Muscle layer of colon (tissue), 2 donors: ENCODE measurements at regions not wholly inside any gene's neighbourhood (a gene's known extent, or its start where the extent isn't known, plus 50 kb on each side); places are given as distances from the start of the nearest gene placed in this dataset.
"Not testable (repeated sequence)": the region's sequence is repeated elsewhere in the genome, so short reads cannot be mapped to it uniquely, and the experiment has no call there.

Experiments used
- H3K27ac ChIP-seq: one replicate; pipeline ENCODE4 v1.7.0; 2013; ENCODE audit warnings: low read depth, mild to moderate bottlenecking, low read length, moderate library complexity
- H3K27me3 ChIP-seq, 2 donors: one replicate each; pipeline ENCODE4 v1.7.0; 2013; ENCODE audit warnings: low read length in 2 of 2, mild to moderate bottlenecking in 2 of 2; ENCODE audit not compliant: insufficient read depth in 2 of 2, control insufficient read depth in 1 of 2
- H3K36me3 ChIP-seq: one replicate; pipeline ENCODE4 v1.7.0; 2013; ENCODE audit warnings: mild to moderate bottlenecking, low read length; ENCODE audit not compliant: insufficient read depth
- H3K4me1 ChIP-seq: one replicate; pipeline ENCODE4 v1.7.0; 2013; ENCODE audit warnings: mild to moderate bottlenecking, low read length; ENCODE audit not compliant: insufficient read depth
- H3K4me3 ChIP-seq, 2 donors: one replicate each; pipeline ENCODE4 v1.7.0; 2013; ENCODE audit warnings: low read length in 2 of 2, low read depth in 1 of 2, mild to moderate bottlenecking in 1 of 2, moderate library complexity in 1 of 2
- H3K9ac ChIP-seq: one replicate; pipeline ENCODE4 v1.7.0; 2013; ENCODE audit warnings: low read length
- H3K9me3 ChIP-seq: one replicate; pipeline ENCODE4 v1.7.0; 2013; ENCODE audit warnings: mild to moderate bottlenecking, low read length
- donor health status: abdominal sarcoma.
- donor health status: Adenocarcinoma of cecum.

- H3K4me3 ChIP-seq: no peak overlapping the region
- no peaks in the 10 kb centered on the region for H3K9me3 ChIP-seq
- no peak overlapping the region for H3K9ac ChIP-seq
- H3K36me3 ChIP-seq: no peaks in the 10 kb centered on the region
- no peaks in the 10 kb centered on the region for H3K4me1 ChIP-seq
- H3K27ac ChIP-seq: no peak overlapping the region
- no peaks in the 10 kb centered on the region for H3K27me3 ChIP-seq
Measured at GRCh38 chr2:166727095-166727494, 161.2 kb upstream of the XIRP2 start.

GRCh38 chr2:166725927-166726924 lies 162.1 kb upstream of the XIRP2 start:
- no peaks in the 10 kb centered on the region for H3K36me3 ChIP-seq
- H3K9ac ChIP-seq: no peak overlapping the region
- no peaks in the 10 kb centered on the region for H3K27me3 ChIP-seq
- H3K4me1 ChIP-seq: no peaks in the 10 kb centered on the region
- no peak overlapping the region for H3K27ac ChIP-seq
- H3K4me3 ChIP-seq: no peak overlapping the region
- no peaks in the 10 kb centered on the region for H3K9me3 ChIP-seq

GRCh38 chr2:166716968-166717367 lies 171.3 kb upstream of the XIRP2 start:
- H3K4me3 ChIP-seq: no peak overlapping the region
- H3K9ac ChIP-seq: no peak overlapping the region
- H3K4me1 ChIP-seq: no peaks in the 10 kb centered on the region
- no peak overlapping the region for H3K27ac ChIP-seq
- H3K27me3 ChIP-seq: no peaks in the 10 kb centered on the region
- no peaks in the 10 kb centered on the region for H3K36me3 ChIP-seq
- H3K9me3 ChIP-seq: no peaks in the 10 kb centered on the region

GRCh38 chr2:166700079-166700478 lies 188.2 kb upstream of the XIRP2 start:
- no peaks in the 10 kb centered on the region for H3K36me3 ChIP-seq
- H3K27ac ChIP-seq: no peak overlapping the region
- H3K9ac ChIP-seq: no peak overlapping the region
- H3K4me1 ChIP-seq: no peaks in the 10 kb centered on the region
- H3K9me3 ChIP-seq: no peaks in the 10 kb centered on the region
- no peak overlapping the region for H3K4me3 ChIP-seq
- no peaks in the 10 kb centered on the region for H3K27me3 ChIP-seq

GRCh38 chr2:166695154-166695553 lies 193.1 kb upstream of the XIRP2 start:
- no peaks in the 10 kb centered on the region for H3K36me3 ChIP-seq
- H3K9ac ChIP-seq: no peak overlapping the region
- H3K4me3 ChIP-seq: no peak overlapping the region
- H3K9me3 ChIP-seq: no peaks in the 10 kb centered on the region
- no peaks in the 10 kb centered on the region for H3K27me3 ChIP-seq
- no peak overlapping the region for H3K27ac ChIP-seq
- H3K4me1 ChIP-seq: no peaks in the 10 kb centered on the region

- not testable (repeated sequence) for H3K4me1 ChIP-seq, H3K9ac ChIP-seq, H3K27me3 ChIP-seq, H3K9me3 ChIP-seq, H3K27ac ChIP-seq, H3K4me3 ChIP-seq, H3K36me3 ChIP-seq
Measured at GRCh38 chr2:166686057-166686456, 192.0 kb upstream of the SCN7A start.

GRCh38 chr2:166677996-166678395 lies 183.9 kb upstream of the SCN7A start:
- H3K36me3 ChIP-seq: no peaks in the 10 kb centered on the region
- no peak overlapping the region for H3K27ac ChIP-seq
- no peaks in the 10 kb centered on the region for H3K9me3 ChIP-seq
- no peak overlapping the region for H3K9ac ChIP-seq
- no peaks in the 10 kb centered on the region for H3K4me1 ChIP-seq
- no peak overlapping the region for H3K4me3 ChIP-seq
- no peaks in the 10 kb centered on the region for H3K27me3 ChIP-seq

- no peak overlapping the region for H3K4me3 ChIP-seq
- no peak overlapping the region for H3K9ac ChIP-seq
- H3K27me3 ChIP-seq: no peaks in the 10 kb centered on the region
- no peaks in the 10 kb centered on the region for H3K4me1 ChIP-seq
- H3K27ac ChIP-seq: no peak overlapping the region
- no peaks in the 10 kb centered on the region for H3K36me3 ChIP-seq
- H3K9me3 ChIP-seq: no peaks in the 10 kb centered on the region
Measured at GRCh38 chr2:166676716-166677115, 182.7 kb upstream of the SCN7A start.

GRCh38 chr2:166675553-166675952 lies 181.5 kb upstream of the SCN7A start:
- H3K27me3 ChIP-seq: no peaks in the 10 kb centered on the region
- no peak overlapping the region for H3K27ac ChIP-seq
- H3K9ac ChIP-seq: no peak overlapping the region
- no peaks in the 10 kb centered on the region for H3K4me1 ChIP-seq
- H3K36me3 ChIP-seq: no peaks in the 10 kb centered on the region
- H3K9me3 ChIP-seq: no peaks in the 10 kb centered on the region
- H3K4me3 ChIP-seq: no peak overlapping the region

GRCh38 chr2:166673986-166674385 lies 179.9 kb upstream of the SCN7A start:
- no peak overlapping the region for H3K4me3 ChIP-seq
- H3K9ac ChIP-seq: no peak overlapping the region
- H3K27ac ChIP-seq: no peak overlapping the region
- no peaks in the 10 kb centered on the region for H3K9me3 ChIP-seq
- no peaks in the 10 kb centered on the region for H3K27me3 ChIP-seq
- H3K4me1 ChIP-seq: no peaks in the 10 kb centered on the region
- no peaks in the 10 kb centered on the region for H3K36me3 ChIP-seq

GRCh38 chr2:166671801-166672200 lies 177.8 kb upstream of the SCN7A start:
- Histone ChIP-seq H3K9ac (no peak overlapping the region), H3K4me1 (no peaks in the 10 kb centered on the region), H3K27ac (no peak overlapping the region), H3K27me3 (no peaks in the 10 kb centered on the region), H3K36me3 (no peaks in the 10 kb centered on the region), H3K9me3 (no peaks in the 10 kb centered on the region), H3K4me3 (no peak overlapping the region)

GRCh38 chr2:166671235-166671634 lies 177.2 kb upstream of the SCN7A start:
- Histone ChIP-seq H3K4me1 (no peaks in the 10 kb centered on the region), H3K9me3 (no peaks in the 10 kb centered on the region), H3K36me3 (no peaks in the 10 kb centered on the region), H3K27me3 (no peaks in the 10 kb centered on the region), H3K4me3 (no peak overlapping the region), H3K9ac (no peak overlapping the region), H3K27ac (no peak overlapping the region)
